Caco-2 (cell line): ENCODE measurements at regions not wholly inside any gene's neighbourhood (a gene's known extent, or its start where the extent isn't known, plus 50 kb on each side); places are given as distances from the start of the nearest gene placed in this dataset.
A peak's percentile ranks its signal among the peaks of the same experiment; 100 is the strongest.

Experiments used
- BruUV-seq: library from RNA; stranded (reverse); fragments of 400-500 nt; replicated peaks from 2 replicates; lab custom pipeline; 2021; lab: Mats Ljungman, UMichigan
- CTCF ChIA-PET: fragments of 300-600 bp; sonication (Branson Sonifier 250); formaldehyde crosslinking; loops from one replicate; lab custom pipeline; 2022; ENCODE audit warnings: antibody characterized with exemption; lab: Charles Lee
- POLR2A ChIA-PET: fragments of 300-600 bp; sonication (Branson Sonifier 250); formaldehyde crosslinking; loops from one replicate; lab custom pipeline; 2022; ENCODE audit warnings: antibody characterized with exemption; lab: Charles Lee
- DNase-seq, 2 experiments: peaks; one replicate each; pipeline versions ENCODE4 v3.0.0 to v3.0.0-alpha.2; 2020 to 2022
- H3K27me3 ChIP-seq: replicated peaks from 2 replicates; pipeline ENCODE4 v1.6.0; 2011; ENCODE audit warnings: low read length; ENCODE audit not compliant: control insufficient read depth, insufficient read depth
- H3K36me3 ChIP-seq: 2 replicates; pipeline ENCODE4 v1.5.1; 2011; ENCODE audit warnings: low read length; ENCODE audit not compliant: control insufficient read depth, insufficient read depth
- H3K4me1 ChIP-seq: fragments of 250-450 bp; sonication (Bioruptor Pico); 2 replicates; pipeline ENCODE4 v1.5.1; 2020; ENCODE audit warnings: mild to moderate bottlenecking
- H3K4me3 ChIP-seq: 2 replicates; pipeline ENCODE4 v1.5.1; 2011; ENCODE audit warnings: low read depth, mild to moderate bottlenecking, control low read depth, low read length
- H3K9me3 ChIP-seq: fragments of 250-450 bp; sonication (Bioruptor Pico); 2 replicates; pipeline ENCODE4 v1.5.1; 2020; ENCODE audit warnings: mild to moderate bottlenecking, moderate library complexity
- H3K27ac Mint-ChIP-seq: one replicate; pipeline ENCODE4 v1.8.0; 2022; ENCODE audit warnings: mixed read lengths; ENCODE audit not compliant: unreplicated experiment
- H3K27me3 Mint-ChIP-seq: one replicate; pipeline ENCODE4 v1.8.0; 2022; ENCODE audit warnings: mixed read lengths; ENCODE audit not compliant: insufficient read depth, unreplicated experiment
- H3K36me3 Mint-ChIP-seq: one replicate; pipeline ENCODE4 v1.8.0; 2022; ENCODE audit warnings: mild to moderate bottlenecking, mixed read lengths; ENCODE audit not compliant: insufficient read depth, unreplicated experiment
- H3K4me1 Mint-ChIP-seq: one replicate; pipeline ENCODE4 v1.8.0; 2022; ENCODE audit warnings: low read depth, mixed read lengths; ENCODE audit not compliant: unreplicated experiment
- H3K4me3 Mint-ChIP-seq: one replicate; pipeline ENCODE4 v1.8.0; 2022; ENCODE audit warnings: mild to moderate bottlenecking, moderate library complexity, mixed read lengths; ENCODE audit not compliant: unreplicated experiment
- H3K9me3 Mint-ChIP-seq: one replicate; pipeline ENCODE4 v1.8.0; 2022; ENCODE audit warnings: mixed read lengths; ENCODE audit not compliant: unreplicated experiment
- CTCF ChIP-seq, 2 experiments: fragments of 200-600 bp in 1 of 2; IDR thresholded peaks; 1 replicate in 1 of 2; 2 replicates in 1 of 2; pipeline versions ENCODE4 v1.5.1 to v1.8.0; 2011 to 2022; ENCODE audit warnings: antibody characterized with exemption in 1 of 2, control low read depth in 1 of 2, inconsistent platforms in 1 of 2, low read depth in 1 of 2, low read length in 1 of 2, mild to moderate bottlenecking in 1 of 2, moderate library complexity in 1 of 2; ENCODE audit not compliant: insufficient read depth in 1 of 2, severe bottlenecking in 1 of 2, unreplicated experiment in 1 of 2
- intact Hi-C: fragments of 100-400 bp; cut with micrococcal nuclease; formaldehyde crosslinking; loops from one replicate; pipeline ENCODE4 v1.10.0; 2022; ENCODE audit not compliant: unreplicated experiment

GRCh38 chr3:11724615-11725339 lies 81.1 kb upstream of the VGLL4 start:
- peaks cover 11% of the 10 kb centered on the region for H3K36me3 Mint-ChIP-seq
- no TSS peak for BruUV-seq
- no peak for TF ChIP-seq CTCF (IDR thresholded peaks at IDR 0.05; ENCODE audit: insufficient read depth in 1 of 2, low read depth in 1 of 2, low read length in 1 of 2, severe bottlenecking in 1 of 2, unreplicated experiment in 1 of 2)
- H3K4me3 ChIP-seq: no peak overlapping the region
- intact Hi-C loops: no loop called here
- peaks cover 12% of the 10 kb centered on the region; the same call in 1 of the 2 replicates for H3K4me1 ChIP-seq
- peaks cover 14% of the 10 kb centered on the region for H3K4me1 Mint-ChIP-seq
- POLR2A ChIA-PET: no interaction called here
- DNase-seq: no peak
- H3K27me3 ChIP-seq: no peaks in the 10 kb centered on the region
- H3K27me3 Mint-ChIP-seq: peaks cover 7% of the 10 kb centered on the region
- no peaks in the 10 kb centered on the region for H3K9me3 ChIP-seq
- CTCF ChIA-PET: no interaction called here
- no peak overlapping the region for H3K4me3 Mint-ChIP-seq
- no peaks in the 10 kb centered on the region for H3K9me3 Mint-ChIP-seq
- H3K27ac Mint-ChIP-seq: no peak overlapping the region
- no peaks in the 10 kb centered on the region for H3K36me3 ChIP-seq

- no TSS peak for BruUV-seq
- Mint-ChIP-seq H3K9me3 (no peaks in the 10 kb centered on the region), H3K4me3 (peak overlapping the region; percentile 94), H3K27me3 (peaks cover 7% of the 10 kb centered on the region), H3K4me1 (peaks cover 20% of the 10 kb centered on the region), H3K27ac (peak overlapping the region; percentile 96), H3K36me3 (peaks cover 19% of the 10 kb centered on the region)
- Histone ChIP-seq H3K36me3 (no peaks in the 10 kb centered on the region), H3K4me3 (peak overlapping the region; percentile 98), H3K4me1 (peaks cover 22% of the 10 kb centered on the region), H3K9me3 (no peaks in the 10 kb centered on the region), H3K27me3 (no peaks in the 10 kb centered on the region)
- intact Hi-C loops: loop anchor here (1.0 to 2.0 kb wide), 3 partner anchors 31 to 59 kb away; no protein-coding TSS in a partner anchor
- no peak for TF ChIP-seq CTCF (IDR thresholded peaks at IDR 0.05; ENCODE audit: insufficient read depth in 1 of 2, low read depth in 1 of 2, low read length in 1 of 2, severe bottlenecking in 1 of 2, unreplicated experiment in 1 of 2)
- DNase-seq: no peak
- ChIA-PET POLR2A (no interaction called here), CTCF (no interaction called here)
These were observed 77.8 kb upstream of the VGLL4 start for GRCh38 chr3:11721479-11721878.

- TF ChIP-seq CTCF (IDR thresholded peaks at IDR 0.05; ENCODE audit: insufficient read depth in 1 of 2, low read depth in 1 of 2, low read length in 1 of 2, severe bottlenecking in 1 of 2, unreplicated experiment in 1 of 2): no peak
- peaks cover 22% of the 10 kb centered on the region for H3K4me1 ChIP-seq
- ChIA-PET CTCF (no interaction called here), POLR2A (no interaction called here)
- intact Hi-C loops: loop anchor here (1.0 to 2.0 kb wide), 3 partner anchors 30 to 58 kb away; no protein-coding TSS in a partner anchor
- peaks cover 5% of the 10 kb centered on the region for H3K27me3 Mint-ChIP-seq
- peak overlapping the region; percentile 94 for H3K4me3 Mint-ChIP-seq
- H3K36me3 Mint-ChIP-seq: peaks cover 19% of the 10 kb centered on the region
- peak; percentile 41 to 45 for DNase-seq
- peak overlapping the region; percentile 98 for H3K4me3 ChIP-seq
- BruUV-seq: TSS peak; percentile 78
- H3K27me3 ChIP-seq: no peaks in the 10 kb centered on the region
- H3K4me1 Mint-ChIP-seq: peaks cover 20% of the 10 kb centered on the region
- H3K27ac Mint-ChIP-seq: peak overlapping the region; percentile 96
- no peaks in the 10 kb centered on the region for H3K9me3 Mint-ChIP-seq
- no peaks in the 10 kb centered on the region for H3K36me3 ChIP-seq
- no peaks in the 10 kb centered on the region for H3K9me3 ChIP-seq
These were observed 77.2 kb upstream of the VGLL4 start for GRCh38 chr3:11720917-11721411.
